Type B pancreatic cell (in vitro differentiated cells): ENCODE measurements at regions not wholly inside any gene's neighbourhood (a gene's known extent, or its start where the extent isn't known, plus 50 kb on each side); places are given as distances from the start of the nearest gene placed in this dataset.

Source experiments
- DNase-seq: peaks from one replicate; pipeline ENCODE4 v3.0.0; 2021; ENCODE audit warnings: mixed read lengths; ENCODE audit not compliant: unreplicated experiment; ENCODE audit errors: extremely low spot score
- H3K27ac Mint-ChIP-seq: 2 replicates; pipeline ENCODE4 v1.8.0; 2021; ENCODE audit warnings: mild to moderate bottlenecking, mixed read lengths
- H3K27me3 Mint-ChIP-seq: 2 replicates; pipeline ENCODE4 v1.8.0; 2021; ENCODE audit warnings: mixed read lengths
- H3K36me3 Mint-ChIP-seq: 2 replicates; pipeline ENCODE4 v1.8.0; 2021; ENCODE audit warnings: mixed read lengths
- H3K4me1 Mint-ChIP-seq: one replicate; pipeline ENCODE4 v1.8.0; 2021; ENCODE audit warnings: mixed read lengths; ENCODE audit not compliant: unreplicated experiment
- H3K4me3 Mint-ChIP-seq: 2 replicates; pipeline ENCODE4 v1.8.0; 2021; ENCODE audit warnings: mild to moderate bottlenecking, mixed read lengths
- H3K9me3 Mint-ChIP-seq: 2 replicates; pipeline ENCODE4 v1.8.0; 2021; ENCODE audit warnings: mixed read lengths
- CTCF ChIP-seq: fragments of 200-600 bp; sonication (generic); conservative IDR thresholded peaks from 2 replicates; pipeline ENCODE4 v1.5.0; 2021; ENCODE audit warnings: antibody characterized with exemption, mild to moderate bottlenecking

GRCh38 chr11:81098471-81098870, 1635.2 kb downstream of the FAM181B start:
- no peak for DNase-seq
- Mint-ChIP-seq H3K36me3 (peaks cover 3% of the 10 kb centered on the region), H3K9me3 (peaks cover 5% of the 10 kb centered on the region), H3K4me1 (no peaks in the 10 kb centered on the region), H3K27ac (no peak overlapping the region), H3K27me3 (no peaks in the 10 kb centered on the region), H3K4me3 (no peak overlapping the region)
- TF ChIP-seq CTCF, result no peak

DNA sequence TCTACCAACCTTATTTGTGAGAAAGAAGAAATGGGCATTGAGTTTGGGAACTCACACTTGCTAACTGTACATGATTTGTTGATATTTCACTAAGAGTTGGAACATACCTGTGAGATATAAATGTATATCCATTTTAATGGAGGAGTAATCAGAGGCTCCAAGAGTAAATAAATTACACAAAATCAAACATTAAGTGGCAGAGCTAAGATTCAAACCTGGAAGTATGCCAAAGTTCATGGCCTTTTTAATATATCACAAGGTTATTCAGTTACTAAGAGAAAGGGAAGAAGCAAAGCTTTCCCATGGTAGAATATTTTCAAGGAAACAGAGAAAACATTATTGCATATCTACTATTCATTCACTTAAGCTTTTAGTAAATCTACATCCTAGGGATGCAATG, 1641.1 kb downstream of the FAM181B start:
- Mint-ChIP-seq H3K4me3 (no peak overlapping the region), H3K36me3 (peaks cover 3% of the 10 kb centered on the region), H3K4me1 (no peaks in the 10 kb centered on the region), H3K27me3 (no peaks in the 10 kb centered on the region), H3K27ac (no peak overlapping the region), H3K9me3 (peaks cover 5% of the 10 kb centered on the region)
- no peak for TF ChIP-seq CTCF
- DNase-seq, result no peak

- no peaks in the 10 kb centered on the region for H3K36me3 Mint-ChIP-seq
- H3K27ac Mint-ChIP-seq, result no peak overlapping the region
- H3K27me3 Mint-ChIP-seq, result no peaks in the 10 kb centered on the region
- no peak overlapping the region for H3K4me3 Mint-ChIP-seq
- H3K4me1 Mint-ChIP-seq, result no peaks in the 10 kb centered on the region
- DNase-seq, result no peak
- no peak for TF ChIP-seq CTCF
- no peaks in the 10 kb centered on the region for H3K9me3 Mint-ChIP-seq
Measured at GRCh38 chr11:81089242-81089641, 1644.4 kb downstream of the FAM181B start.

DNA sequence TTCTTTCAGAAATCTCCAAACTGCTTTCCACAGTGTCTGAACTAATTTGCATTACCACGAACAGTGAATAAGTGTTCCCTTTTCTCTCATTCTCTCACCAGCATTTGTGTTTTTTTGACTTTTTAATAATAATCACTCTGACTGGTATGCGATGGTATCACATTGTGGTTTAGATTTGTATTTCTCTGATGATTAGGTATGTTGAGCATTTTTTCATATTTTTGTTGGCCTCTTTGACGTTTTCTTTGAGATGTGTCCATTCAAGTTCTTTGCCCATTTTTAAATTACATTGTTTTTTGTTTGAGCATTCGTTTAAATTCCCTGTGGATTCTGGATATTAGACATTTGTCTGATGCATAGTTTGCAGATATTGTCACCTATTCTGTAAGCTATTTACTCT, 1639.6 kb upstream of the TENM4 start:
- no peaks in the 10 kb centered on the region for H3K36me3 Mint-ChIP-seq
- no peak overlapping the region for H3K4me3 Mint-ChIP-seq
- no peak for TF ChIP-seq CTCF
- H3K27me3 Mint-ChIP-seq, result no peaks in the 10 kb centered on the region
- H3K4me1 Mint-ChIP-seq, result no peaks in the 10 kb centered on the region
- no peak overlapping the region for H3K27ac Mint-ChIP-seq
- DNase-seq, result no peak
- no peaks in the 10 kb centered on the region for H3K9me3 Mint-ChIP-seq

- H3K27ac Mint-ChIP-seq, result no peak overlapping the region
- peaks cover 18% of the 10 kb centered on the region for H3K4me1 Mint-ChIP-seq
- H3K9me3 Mint-ChIP-seq, result no peaks in the 10 kb centered on the region
- TF ChIP-seq CTCF, result no peak
- H3K36me3 Mint-ChIP-seq, result no peaks in the 10 kb centered on the region
- no peak for DNase-seq
- no peaks in the 10 kb centered on the region for H3K27me3 Mint-ChIP-seq
- H3K4me3 Mint-ChIP-seq, result no peak overlapping the region
Measured at GRCh38 chr11:81072273-81072672, 1631.4 kb upstream of the TENM4 start.

GRCh38 chr11:81071606-81072005, 1630.8 kb upstream of the TENM4 start:
- Mint-ChIP-seq H3K4me1 (peaks cover 18% of the 10 kb centered on the region), H3K27ac (no peak overlapping the region)
- TF ChIP-seq CTCF, result no peak

More at GRCh38 chr11:81071606-81072005, 1630.8 kb upstream of the TENM4 start:
- H3K9me3 Mint-ChIP-seq, result no peaks in the 10 kb centered on the region
- no peaks in the 10 kb centered on the region for H3K27me3 Mint-ChIP-seq
- no peak for DNase-seq
- H3K36me3 Mint-ChIP-seq, result no peaks in the 10 kb centered on the region
- H3K4me3 Mint-ChIP-seq, result no peak overlapping the region
